ENCODE measurements at regions not wholly inside any gene's neighbourhood (a gene's known extent, or its start where the extent isn't known, plus 50 kb on each side); places are given as distances from the start of the nearest gene placed in this dataset.
A peak's percentile ranks its signal among the peaks of the same experiment; 100 is the strongest.
"Not testable (repeated sequence)": the region's sequence is repeated elsewhere in the genome, so short reads cannot be mapped to it uniquely, and the experiment has no call there.

DNA sequence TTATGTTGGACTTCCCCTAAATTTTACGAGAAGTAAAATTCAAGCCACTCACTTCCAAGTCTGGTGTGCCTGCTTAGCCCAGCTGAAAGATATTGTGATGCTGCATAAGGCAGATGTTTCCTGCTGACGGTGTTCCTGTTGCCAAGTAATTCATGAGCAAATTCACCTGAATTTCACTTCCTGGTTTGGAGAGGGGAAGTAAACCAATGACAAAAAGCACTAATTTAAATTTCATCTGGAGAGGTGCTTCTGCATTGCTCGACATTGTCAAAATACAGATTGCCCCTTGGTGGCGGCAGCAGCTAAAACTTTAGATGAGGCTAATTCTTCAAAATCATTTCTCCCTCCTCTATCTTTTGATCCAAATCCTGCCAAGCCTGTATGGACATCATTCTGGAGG is 281.1 kb downstream of the AACS start:
- FAIRE-seq (no peak), DNase-seq (ENCODE audit: low spot score in 2 of 2) (peak in 1 of 2 donors; percentile 31)

GRCh38 chr12:125351788-125352187 is 286.6 kb downstream of the AACS start:
- FAIRE-seq (no peak), DNase-seq (ENCODE audit: low spot score in 2 of 2) (no peak)

- FAIRE-seq; DNase-seq (ENCODE audit: low spot score in 2 of 2): not testable (repeated sequence)
Measured at GRCh38 chr12:125353002-125353401, 287.8 kb downstream of the AACS start.

DNA sequence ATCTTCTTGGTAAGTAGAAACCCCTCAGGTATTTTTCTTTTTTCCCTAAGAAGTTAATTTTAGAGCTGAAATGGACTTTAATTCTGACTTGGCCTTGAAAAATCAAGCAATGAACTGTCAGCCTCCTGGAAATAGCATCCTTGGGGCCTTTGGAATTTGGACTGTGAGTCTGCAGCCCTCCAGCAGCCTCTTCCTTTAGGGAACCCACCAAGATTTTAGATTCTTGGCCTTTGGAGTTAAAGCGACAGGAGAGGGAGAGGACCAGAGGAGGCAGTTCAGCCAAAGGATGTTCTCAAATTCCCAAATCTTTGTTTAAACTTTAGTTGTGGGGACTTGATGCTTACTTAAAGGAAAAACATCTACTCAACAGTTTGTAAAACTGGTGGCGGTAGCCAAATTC is 288.6 kb downstream of the AACS start:
- DNase-seq (ENCODE audit: low spot score in 2 of 2) (no peak), FAIRE-seq (no peak)

- FAIRE-seq = no peak
- DNase-seq (ENCODE audit: low spot score in 2 of 2) = no peak
Measured at GRCh38 chr12:125355614-125356013, 290.4 kb downstream of the AACS start.

- no peak for FAIRE-seq
- no peak for DNase-seq (ENCODE audit: low spot score in 2 of 2)
Measured at GRCh38 chr12:125356111-125356510, 290.9 kb downstream of the AACS start.

DNA sequence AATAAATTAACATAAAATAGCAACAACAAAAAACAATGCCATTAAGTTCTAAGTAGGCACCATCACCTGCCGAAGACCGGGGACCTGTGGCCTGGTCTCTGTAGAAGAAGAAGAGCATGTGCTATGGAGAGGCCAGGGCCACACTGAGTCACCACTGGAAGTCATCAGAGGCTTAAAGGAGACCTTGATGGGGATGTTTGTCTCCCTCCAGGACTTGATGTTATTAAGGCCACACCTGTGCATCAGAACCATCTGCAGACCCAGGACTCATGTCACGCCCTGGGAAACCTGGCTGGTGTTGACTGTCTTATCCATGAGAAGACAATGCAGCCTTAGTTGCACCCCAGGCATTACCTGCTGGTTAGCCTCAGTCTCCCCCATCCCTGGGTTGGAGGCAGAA is 292.3 kb downstream of the AACS start:
- no peak for DNase-seq (ENCODE audit: low spot score in 2 of 2)

GRCh38 chr12:125360540-125360939 is 295.3 kb downstream of the AACS start:
- no peak for FAIRE-seq
- DNase-seq (ENCODE audit: low spot score in 2 of 2) = no peak

More for the DNA sequence above, 292.3 kb downstream of the AACS start:
- FAIRE-seq = no peak

- FAIRE-seq = no peak
- DNase-seq (ENCODE audit: low spot score in 2 of 2) = no peak
Measured at GRCh38 chr12:125371033-125371432, 305.8 kb downstream of the AACS start.

DNA sequence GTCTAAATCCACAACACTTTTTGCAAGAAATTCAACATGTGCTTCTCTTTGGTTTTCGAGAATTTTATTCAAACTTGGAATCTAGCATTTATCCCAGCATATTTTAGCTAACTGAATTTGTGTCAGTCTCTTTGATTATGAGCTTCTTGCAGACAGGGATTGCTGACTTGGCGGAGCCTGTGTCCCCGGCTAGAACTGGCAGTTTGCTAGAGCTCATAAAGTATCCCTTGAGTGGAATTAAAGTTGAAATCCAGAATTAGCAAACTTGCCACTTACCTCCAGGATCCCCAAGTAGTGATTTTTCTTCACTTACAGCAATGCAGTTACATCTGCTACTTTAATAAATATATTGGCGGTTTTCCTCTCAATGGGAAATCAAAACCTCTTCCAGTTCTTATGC is 306.9 kb downstream of the AACS start:
- no peak for FAIRE-seq
- DNase-seq (ENCODE audit: low spot score in 2 of 2) = no peak

DNA sequence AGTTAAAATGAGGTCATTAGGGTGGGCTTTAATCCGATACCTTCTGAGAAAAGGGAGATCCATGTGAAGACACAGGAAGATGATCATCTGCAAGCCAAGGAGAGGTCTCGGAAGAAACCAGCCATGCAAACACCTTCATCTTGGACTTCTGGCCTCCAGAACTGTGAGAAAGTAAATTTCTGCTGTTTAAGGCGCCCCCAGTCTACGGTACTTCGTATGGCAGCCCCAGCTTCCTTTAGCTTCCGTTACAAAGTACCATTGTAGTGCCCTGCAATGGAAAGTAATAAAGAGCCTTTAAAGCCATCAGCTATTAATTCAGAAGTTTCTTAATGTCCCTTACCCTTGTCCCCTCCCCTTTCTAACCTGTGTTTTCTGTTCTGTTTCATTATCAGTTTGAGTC is 308.1 kb downstream of the AACS start:
- DNase-seq (ENCODE audit: low spot score in 2 of 2) (no peak), FAIRE-seq (no peak)

GRCh38 chr12:125376422-125376821 is 311.2 kb downstream of the AACS start:
- DNase-seq (ENCODE audit: low spot score in 2 of 2) (no peak), FAIRE-seq (no peak)

GRCh38 chr12:125377093-125377492 is 311.9 kb downstream of the AACS start:
- FAIRE-seq (no peak), DNase-seq (ENCODE audit: low spot score in 2 of 2) (no peak)

GRCh38 chr12:125381373-125381772 is 316.1 kb downstream of the AACS start:
- DNase-seq (ENCODE audit: low spot score in 2 of 2) = no peak

DNA sequence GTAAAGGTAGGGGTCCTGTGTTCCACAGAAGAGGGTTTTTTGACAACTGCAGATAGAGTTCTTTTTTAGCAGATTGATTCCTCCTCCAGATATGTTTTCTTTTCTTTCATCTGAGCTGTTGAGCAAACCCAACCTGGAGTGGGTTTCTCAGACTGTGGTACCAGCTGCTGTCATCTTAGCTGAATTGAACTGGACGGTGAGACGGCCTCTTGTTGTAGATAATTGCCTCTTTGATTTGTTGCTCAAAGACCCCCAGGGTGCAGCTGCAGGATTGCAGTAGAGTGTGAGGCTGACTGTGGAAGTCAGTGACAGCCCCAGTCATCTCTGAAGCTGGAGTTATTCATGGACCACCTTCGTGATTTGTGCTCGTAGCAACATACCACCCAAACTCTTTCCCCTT is 317.7 kb downstream of the AACS start:
- FAIRE-seq (no peak), DNase-seq (ENCODE audit: low spot score in 2 of 2) (no peak)

More at GRCh38 chr12:125381373-125381772, 316.1 kb downstream of the AACS start:
- FAIRE-seq = no peak

DNA sequence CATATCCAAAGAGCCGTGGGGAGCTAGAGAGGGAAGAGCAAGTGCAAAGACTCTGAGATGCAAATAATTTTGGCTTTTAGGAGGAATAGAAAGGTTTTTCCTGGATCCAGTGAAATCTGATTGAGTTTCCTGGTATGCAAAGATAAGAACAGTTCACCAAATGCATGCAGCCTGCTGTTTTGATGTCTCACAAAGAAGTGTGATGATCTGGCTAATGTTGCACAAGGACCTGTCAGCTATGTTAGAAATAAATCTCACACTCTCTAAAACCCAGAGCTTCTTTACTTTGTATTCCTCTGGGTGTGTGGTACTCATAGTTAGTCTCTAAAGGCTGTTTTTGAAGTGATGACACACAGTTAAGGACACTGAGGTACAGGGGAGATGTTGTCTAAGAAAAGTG is 321.4 kb downstream of the AACS start:
- DNase-seq (ENCODE audit: low spot score in 2 of 2) (no peak), FAIRE-seq (no peak)

- FAIRE-seq (no peak), DNase-seq (ENCODE audit: low spot score in 2 of 2) (no peak)
Measured at GRCh38 chr12:125387206-125387605, 322.0 kb downstream of the AACS start.

GRCh38 chr12:125389061-125389697 is 323.9 kb downstream of the AACS start:
- no peak for FAIRE-seq

GRCh38 chr12:125393569-125393968 is 328.3 kb downstream of the AACS start:
- DNase-seq (ENCODE audit: low spot score in 2 of 2) = no peak
- FAIRE-seq = no peak

More at GRCh38 chr12:125389061-125389697, 323.9 kb downstream of the AACS start:
- no peak for DNase-seq (ENCODE audit: low spot score in 2 of 2)

- DNase-seq (ENCODE audit: low spot score in 2 of 2) = no peak
- no peak for FAIRE-seq
Measured at GRCh38 chr12:125395583-125396215, 330.5 kb downstream of the AACS start.

- FAIRE-seq = no peak
- DNase-seq (ENCODE audit: low spot score in 2 of 2) = no peak
Measured at GRCh38 chr12:125399489-125399888, 334.3 kb downstream of the AACS start.

Data from frontal cortex (tissue), 3 donors.